H1 (cell line): ENCODE measurements at regions not wholly inside any gene's neighbourhood (a gene's known extent, or its start where the extent isn't known, plus 50 kb on each side); places are given as distances from the start of the nearest gene placed in this dataset.

ENCODE experiments used
- CTCF ChIA-PET: fragments of 300-600 bp; sonication (Branson Sonifier 250); formaldehyde crosslinking; loops from one replicate; lab custom pipeline; 2021; ENCODE audit not compliant: partially characterized antibody; lab: Charles Lee
- POLR2A ChIA-PET: fragments of 300-600 bp; sonication (Branson Sonifier 250); formaldehyde crosslinking; loops from one replicate; lab custom pipeline; 2021; ENCODE audit warnings: inconsistent platforms; ENCODE audit not compliant: partially characterized antibody; lab: Charles Lee
- DNase-seq, 2 experiments: peaks; one replicate each; pipeline versions ENCODE4 v3.0.0 to v3.0.0-alpha.2; 2010 to 2022; ENCODE audit warnings: low spot score in 2 of 2, low read depth in 1 of 2, mixed read lengths in 1 of 2
- FAIRE-seq: peaks from 2 replicates; lab custom pipeline; 2011; peaks lifted over from hg19 to GRCh38; lab: Jason Lieb, UNC
- H2AFZ ChIP-seq: 2 replicates; pipeline ENCODE4 v1.8.1; 2012; ENCODE audit warnings: low read length, inconsistent platforms
- H2AK5ac ChIP-seq: 2 replicates; pipeline ENCODE4 v1.6.1; 2013; ENCODE audit warnings: low read depth, low read length
- H2BK120ac ChIP-seq: replicated peaks from 2 replicates; pipeline ENCODE3; 2013; ENCODE audit warnings: low read depth, low read length, inconsistent platforms
- H2BK12ac ChIP-seq: 2 replicates; pipeline ENCODE4 v1.6.1; 2013; ENCODE audit warnings: low read depth, low read length
- H2BK15ac ChIP-seq: 2 replicates; pipeline ENCODE4 v1.6.1; 2013; ENCODE audit warnings: low read length
- H2BK20ac ChIP-seq: 2 replicates; pipeline ENCODE4 v1.6.1; 2013; ENCODE audit warnings: low read length
- H2BK5ac ChIP-seq: 2 replicates; pipeline ENCODE4 v1.6.1; 2013; ENCODE audit warnings: low read depth, low read length
- H3K14ac ChIP-seq: 2 replicates; pipeline ENCODE4 v1.6.1; 2013; ENCODE audit warnings: inconsistent platforms; ENCODE audit not compliant: insufficient read length
- H3K18ac ChIP-seq: 2 replicates; pipeline ENCODE4 v1.6.1; 2013; ENCODE audit warnings: low read length; ENCODE audit errors: extremely low read depth
- H3K23ac ChIP-seq: 2 replicates; pipeline ENCODE4 v1.6.1; 2013; ENCODE audit warnings: inconsistent platforms; ENCODE audit not compliant: insufficient read length
- H3K23me2 ChIP-seq: 2 replicates; pipeline ENCODE4 v1.6.1; 2013; ENCODE audit warnings: low read depth, low read length
- H3K27ac ChIP-seq: 2 replicates; pipeline ENCODE4 v1.6.1; 2011; ENCODE audit warnings: low read depth, low read length, inconsistent platforms
- H3K27me3 ChIP-seq, 4 experiments: replicated peaks in 1 of 4; 1 replicate in 1 of 4; 2 replicates in 3 of 4; pipeline versions ENCODE4 v1.6.1 to v1.8.1; 2011 to 2013; ENCODE audit warnings: low read length in 3 of 4, mild to moderate bottlenecking in 3 of 4, inconsistent platforms in 2 of 4, mixed read lengths in 2 of 4, moderate library complexity in 1 of 4; ENCODE audit not compliant: control insufficient read depth in 3 of 4, insufficient read depth in 3 of 4; ENCODE audit errors: extremely low read depth in 1 of 4
- H3K36me3 ChIP-seq, 4 experiments: 2 replicates each; pipeline versions ENCODE4 v1.6.1 to v1.8.1; 2011 to 2013; ENCODE audit warnings: mild to moderate bottlenecking in 4 of 4, low read length in 3 of 4, moderate library complexity in 2 of 4, control low read depth in 1 of 4, inconsistent platforms in 1 of 4; ENCODE audit not compliant: insufficient read depth in 4 of 4, control insufficient read depth in 2 of 4
- H3K4ac ChIP-seq: replicated peaks from 2 replicates; pipeline ENCODE3; 2013; ENCODE audit warnings: low read length, low read depth, mixed read lengths, inconsistent platforms; ENCODE audit not compliant: insufficient read length
- H3K4me1 ChIP-seq, 4 experiments: replicated peaks in 1 of 4; 1 replicate in 1 of 4; 2 replicates in 3 of 4; pipeline versions ENCODE4 v1.6.1 to v1.8.1; 2011 to 2013; ENCODE audit warnings: low read length in 3 of 4, inconsistent platforms in 2 of 4, mixed read lengths in 1 of 4; ENCODE audit not compliant: insufficient read depth in 4 of 4, control insufficient read depth in 3 of 4
- H3K4me2 ChIP-seq, 2 experiments: 2 replicates each; pipeline versions ENCODE4 v1.6.1 to v1.8.1; 2011 to 2013; ENCODE audit warnings: low read depth in 2 of 2, low read length in 2 of 2, control low read depth in 1 of 2, inconsistent platforms in 1 of 2, mild to moderate bottlenecking in 1 of 2; ENCODE audit not compliant: insufficient read depth in 1 of 2
- H3K4me3 ChIP-seq, 4 experiments: fragments of 200-600, 300-600 bp in 1 of 4; sonication (generic), shearing (Covaris generic), sonication (Bioruptor Twin) in 1 of 4; 2 replicates each; pipeline versions ENCODE4 v1.5.1 to v1.8.1; 2011 to 2016; ENCODE audit warnings: low read length in 4 of 4, low read depth in 3 of 4, control low read depth in 2 of 4, inconsistent platforms in 2 of 4, mild to moderate bottlenecking in 2 of 4, mixed read lengths in 1 of 4, moderate library complexity in 1 of 4; ENCODE audit not compliant: insufficient read depth in 2 of 4; ENCODE audit errors: extremely low read depth in 1 of 4
- H3K56ac ChIP-seq: replicated peaks from 2 replicates; pipeline ENCODE3; 2013; ENCODE audit warnings: low read depth, mild to moderate bottlenecking, mixed read lengths, low read length, inconsistent platforms; ENCODE audit not compliant: insufficient read length
- H3K79me1 ChIP-seq: 2 replicates; pipeline ENCODE4 v1.6.1; 2013; ENCODE audit warnings: low read depth, low read length, control low read depth
- H3K79me2 ChIP-seq, 2 experiments: 2 replicates each; pipeline versions ENCODE4 v1.6.1 to v1.8.1; 2012 to 2013; ENCODE audit warnings: low read length in 2 of 2, mild to moderate bottlenecking in 2 of 2, inconsistent platforms in 1 of 2; ENCODE audit not compliant: insufficient read depth in 2 of 2, control insufficient read depth in 1 of 2
- H3K9ac ChIP-seq, 4 experiments: replicated peaks in 1 of 4; 1 replicate in 1 of 4; 2 replicates in 3 of 4; pipeline versions ENCODE4 v1.6.1 to v1.8.1; 2011 to 2013; ENCODE audit warnings: low read depth in 3 of 4, low read length in 3 of 4, control low read depth in 2 of 4, mild to moderate bottlenecking in 2 of 4, moderate library complexity in 2 of 4, inconsistent platforms in 1 of 4; ENCODE audit errors: extremely low read depth in 1 of 4
- H3K9me3 ChIP-seq, 2 experiments: 2 replicates each; pipeline versions ENCODE4 v1.6.1 to v1.8.1; 2012 to 2013; ENCODE audit warnings: mild to moderate bottlenecking in 2 of 2, moderate library complexity in 2 of 2, control low read depth in 1 of 2, inconsistent platforms in 1 of 2, low read depth in 1 of 2, low read length in 1 of 2, mixed read lengths in 1 of 2; ENCODE audit not compliant: insufficient read depth in 2 of 2
- H4K20me1 ChIP-seq, 2 experiments: replicated peaks in 1 of 2; 2 replicates each; pipeline versions ENCODE3 to v1.8.1; 2011 to 2013; ENCODE audit warnings: inconsistent platforms in 2 of 2, low read length in 2 of 2, mild to moderate bottlenecking in 1 of 2; ENCODE audit not compliant: insufficient read depth in 2 of 2, control insufficient read depth in 1 of 2
- H4K5ac ChIP-seq: 2 replicates; pipeline ENCODE4 v1.6.1; 2013; ENCODE audit warnings: low read length, low read depth, mixed read lengths, inconsistent platforms; ENCODE audit not compliant: insufficient read length
- H4K8ac ChIP-seq: 2 replicates; pipeline ENCODE4 v1.8.0; 2013; ENCODE audit warnings: mild to moderate bottlenecking, moderate library complexity, low read length, inconsistent platforms; ENCODE audit not compliant: insufficient read depth; ENCODE audit errors: extremely low read depth
- H4K91ac ChIP-seq: replicated peaks from 2 replicates; pipeline ENCODE3; 2013; ENCODE audit warnings: low read length, mixed read lengths, inconsistent platforms; ENCODE audit not compliant: insufficient read length
- CBX5 ChIP-seq: fragments of 300-800, 300-1000 bp; sonication (generic); IDR thresholded peaks from 2 replicates; pipeline ENCODE4 v1.7.1; 2016; ENCODE audit warnings: antibody characterized with exemption, low read length, low read depth
- POLR2AphosphoS5 ChIP-seq: IDR thresholded peaks from 2 replicates; pipeline ENCODE4 v1.6.1; 2011; ENCODE audit warnings: low read depth, low read length
- SIRT6 ChIP-seq: IDR thresholded peaks from one replicate; pipeline ENCODE4 v1.7.1; 2012; ENCODE audit warnings: low read length, inconsistent platforms
- TCF12 ChIP-seq: IDR thresholded peaks from 2 replicates; pipeline ENCODE4 v1.6.1; 2011; ENCODE audit warnings: low read depth, mild to moderate bottlenecking, low read length
- WGBS, 2 experiments: shearing (Covaris generic) in 1 of 2; methylation state at CpG; one replicate each; pipeline versions ENCODE4 v1.1.6 to v1.1.7; 2013 to 2015; ENCODE audit warnings: low lambda C conversion rate in 2 of 2, mixed read lengths in 2 of 2, inconsistent platforms in 1 of 2, low coverage in 1 of 2, missing lambda C conversion rate in 1 of 2; ENCODE audit not compliant: insufficient replicate concordance in 2 of 2, insufficient coverage in 1 of 2, insufficient read length in 1 of 2; ENCODE audit errors: extremely low coverage in 1 of 2, missing lambda C conversion rate in 1 of 2; 5-methylcytosine and 5-hydroxymethylcytosine counted together
- TF ChIP-seq, protein P1 (sequence below): IDR thresholded peaks from 2 replicates; pipeline ENCODE4 v1.6.1; 2012; ENCODE audit warnings: inconsistent platforms

DNA sequence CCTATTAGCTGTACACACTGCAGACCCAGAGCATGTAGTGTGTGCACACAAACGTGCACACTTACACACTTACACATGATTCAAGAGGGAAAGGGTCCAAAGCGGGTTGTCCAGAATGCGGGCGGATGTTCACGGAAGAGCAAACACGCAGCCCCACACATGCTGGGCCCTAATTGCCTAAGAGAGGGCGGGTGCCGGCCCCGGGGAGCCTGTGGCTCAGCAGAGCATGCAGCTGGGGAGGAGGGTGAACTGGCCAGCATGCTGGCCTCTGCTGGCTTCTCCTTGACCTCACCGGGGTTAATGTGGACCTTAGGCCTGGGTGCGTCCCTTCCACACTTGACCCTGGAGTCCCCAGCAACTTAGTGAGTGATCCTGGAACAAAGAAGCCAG lies 816.3 kb downstream of the BRD1 start:
- POLR2A ChIA-PET: no interaction called here
- Histone ChIP-seq H3K14ac (no peak overlapping the region), H2BK15ac (no peak overlapping the region), H3K4ac (no peak overlapping the region), H3K27me3 (peaks cover 0 to 4% (median 0%) of the 10 kb centered on the region in 4 experiments; a peak in 1 of 7 replicates), H3K18ac (no peak overlapping the region), H3K4me2 (no peak overlapping the region), H3K79me2 (no peaks in the 10 kb centered on the region), H4K91ac (no peak overlapping the region), H3K9me3 (no peaks in the 10 kb centered on the region), H2AK5ac (no peak overlapping the region), H3K27ac (no peak overlapping the region), H3K79me1 (no peaks in the 10 kb centered on the region), H2BK120ac (no peak overlapping the region), H3K36me3 (no peaks in the 10 kb centered on the region), H3K56ac (no peak overlapping the region), H3K9ac (no peak overlapping the region), H2BK12ac (0 out of 2 replicates have a peak overlapping the region, but pooled peaks have one; percentile 17), H4K5ac (no peak overlapping the region), H4K8ac (no peak overlapping the region; the same call in 1 of the 2 replicates), H2BK5ac (no peak overlapping the region), H2AFZ (no peak overlapping the region), H3K4me1 (no peaks in the 10 kb centered on the region), H3K4me3 (no peak overlapping the region), H4K20me1 (no peaks in the 10 kb centered on the region), H3K23ac (no peak overlapping the region), H3K23me2 (no peaks in the 10 kb centered on the region), H2BK20ac (no peak overlapping the region)
- FAIRE-seq (no peak), DNase-seq (peak in 1 of 2 experiments; percentile 29)
- WGBS, 2 experiments: 90% methylated on average over 11 of the region's 11 CpGs; no CpG with 5 or more reads in 1 of the 2 experiments
- no peak for TF ChIP-seq SIRT6
- no peak for TF ChIP-seq TCF12
- TF ChIP-seq POLR2AphosphoS5: no peak
- TF ChIP-seq, protein P1, sequence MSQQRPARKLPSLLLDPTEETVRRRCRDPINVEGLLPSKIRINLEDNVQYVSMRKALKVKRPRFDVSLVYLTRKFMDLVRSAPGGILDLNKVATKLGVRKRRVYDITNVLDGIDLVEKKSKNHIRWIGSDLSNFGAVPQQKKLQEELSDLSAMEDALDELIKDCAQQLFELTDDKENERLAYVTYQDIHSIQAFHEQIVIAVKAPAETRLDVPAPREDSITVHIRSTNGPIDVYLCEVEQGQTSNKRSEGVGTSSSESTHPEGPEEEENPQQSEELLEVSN: no peak
- no peak for TF ChIP-seq CBX5
- CTCF ChIA-PET: interaction anchor here (1.8 kb wide), 1 partner anchor 66 kb away, joined by 6 read pairs; no protein-coding TSS in a partner anchor
